ENCODE measurements at regions not wholly inside any gene's neighbourhood (a gene's known extent, or its start where the extent isn't known, plus 50 kb on each side); places are given as distances from the start of the nearest gene placed in this dataset.

GRCh38 chr14:66231820-66232219, 254.4 kb upstream of the CCDC196 start:
- no peak for TF ChIP-seq POLR2AphosphoS5 (IDR thresholded peaks at IDR 0.05)
- TF ChIP-seq CTCF (IDR thresholded peaks at IDR 0.05 in 8 of 11, conservative IDR thresholded peaks at IDR 0.05 in 3 of 11), result no peak
- TF ChIP-seq POLR2A (IDR thresholded peaks at IDR 0.05), result no peak
